ENCODE measurements at regions not wholly inside any gene's neighbourhood (a gene's known extent, or its start where the extent isn't known, plus 50 kb on each side); places are given as distances from the start of the nearest gene placed in this dataset.
A peak's percentile ranks its signal among the peaks of the same experiment; 100 is the strongest.
"Not testable (repeated sequence)": the region's sequence is repeated elsewhere in the genome, so short reads cannot be mapped to it uniquely, and the experiment has no call there.

- no peak for DNase-seq (ENCODE audit: extremely low spot score, unreplicated experiment)
- Mint-ChIP-seq H3K4me1 (ENCODE audit: unreplicated experiment) (peaks cover 35% of the 10 kb centered on the region), H3K4me3 (no peak overlapping the region), H3K36me3 (no peaks in the 10 kb centered on the region), H3K9me3 (peaks cover 9% of the 10 kb centered on the region), H3K27ac (peak overlapping the region; percentile 87), H3K27me3 (no peaks in the 10 kb centered on the region)
- TF ChIP-seq CTCF (conservative IDR thresholded peaks at IDR 0.05), result no peak
Measured at GRCh38 chr5:143594902-143595818, 191.7 kb upstream of the NR3C1 start.

GRCh38 chr5:143593723-143594122, 190.2 kb upstream of the NR3C1 start:
- peak overlapping the region; percentile 4 for H3K27ac Mint-ChIP-seq
- no peaks in the 10 kb centered on the region for H3K36me3 Mint-ChIP-seq
- no peak overlapping the region for H3K4me3 Mint-ChIP-seq
- no peaks in the 10 kb centered on the region for H3K27me3 Mint-ChIP-seq
- TF ChIP-seq CTCF (conservative IDR thresholded peaks at IDR 0.05), result no peak
- no peak for DNase-seq (ENCODE audit: extremely low spot score, unreplicated experiment)
- H3K4me1 Mint-ChIP-seq (ENCODE audit: unreplicated experiment), result peaks cover 35% of the 10 kb centered on the region
- H3K9me3 Mint-ChIP-seq, result peaks cover 9% of the 10 kb centered on the region

DNA sequence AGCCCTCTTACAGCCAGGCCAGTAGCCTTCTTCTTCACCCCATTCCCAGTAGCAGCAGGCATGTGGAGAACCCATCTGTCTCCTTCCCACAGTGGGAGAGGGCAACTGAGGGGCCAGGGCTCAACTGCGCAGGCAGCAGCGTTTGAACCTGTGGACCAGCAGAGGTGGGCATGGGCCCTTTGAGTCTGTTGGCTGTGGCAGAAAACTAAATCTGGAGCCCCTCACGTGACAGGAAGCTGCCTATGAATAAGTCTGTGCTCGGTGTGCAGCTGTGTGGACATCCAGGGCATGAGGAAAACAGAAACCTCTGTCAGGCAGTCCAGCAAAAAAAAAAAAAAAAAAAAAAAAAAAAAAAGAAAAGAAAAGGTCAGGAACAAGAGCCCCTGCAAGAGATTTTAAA, 189.2 kb upstream of the NR3C1 start:
- Mint-ChIP-seq H3K9me3 (peaks cover 3% of the 10 kb centered on the region), H3K27me3 (no peaks in the 10 kb centered on the region), H3K36me3 (no peaks in the 10 kb centered on the region), H3K4me1 (ENCODE audit: unreplicated experiment) (peaks cover 35% of the 10 kb centered on the region), H3K27ac (no peak overlapping the region), H3K4me3 (no peak overlapping the region)
- TF ChIP-seq CTCF (conservative IDR thresholded peaks at IDR 0.05), result no peak
- DNase-seq (ENCODE audit: extremely low spot score, unreplicated experiment), result no peak

- TF ChIP-seq CTCF (conservative IDR thresholded peaks at IDR 0.05), result no peak
- Mint-ChIP-seq H3K4me3 (peak overlapping the region; percentile 1), H3K27ac (no peak overlapping the region), H3K36me3 (no peaks in the 10 kb centered on the region), H3K4me1 (ENCODE audit: unreplicated experiment) (peaks cover 24% of the 10 kb centered on the region), H3K9me3 (no peaks in the 10 kb centered on the region), H3K27me3 (no peaks in the 10 kb centered on the region)
- no peak for DNase-seq (ENCODE audit: extremely low spot score, unreplicated experiment)
Measured at GRCh38 chr5:143588933-143589662, 185.6 kb upstream of the NR3C1 start.

DNA sequence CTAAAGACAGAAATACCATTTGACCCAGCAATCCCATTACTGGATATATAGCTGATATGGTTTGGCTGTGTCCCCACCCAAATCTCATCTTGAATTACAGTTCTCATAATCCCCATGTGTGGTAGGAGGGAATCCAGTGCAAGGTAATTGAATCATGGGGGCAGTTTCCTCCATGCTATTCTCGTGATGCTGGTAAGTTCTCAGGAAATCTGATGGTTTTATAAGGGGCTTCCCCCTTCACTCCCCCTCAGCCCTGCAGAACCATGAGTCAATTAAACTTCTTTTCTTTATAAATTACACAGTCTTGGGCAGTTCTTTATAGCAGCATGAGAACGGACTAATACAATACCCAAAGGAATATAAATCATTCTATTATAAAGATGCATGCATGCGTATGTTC, 184.6 kb upstream of the NR3C1 start:
- H3K4me1 Mint-ChIP-seq (ENCODE audit: unreplicated experiment), result peaks cover 16% of the 10 kb centered on the region
- H3K4me3 Mint-ChIP-seq; H3K27me3 Mint-ChIP-seq; H3K27ac Mint-ChIP-seq; DNase-seq (ENCODE audit: extremely low spot score, unreplicated experiment); H3K36me3 Mint-ChIP-seq; H3K9me3 Mint-ChIP-seq: not testable (repeated sequence)

DNA sequence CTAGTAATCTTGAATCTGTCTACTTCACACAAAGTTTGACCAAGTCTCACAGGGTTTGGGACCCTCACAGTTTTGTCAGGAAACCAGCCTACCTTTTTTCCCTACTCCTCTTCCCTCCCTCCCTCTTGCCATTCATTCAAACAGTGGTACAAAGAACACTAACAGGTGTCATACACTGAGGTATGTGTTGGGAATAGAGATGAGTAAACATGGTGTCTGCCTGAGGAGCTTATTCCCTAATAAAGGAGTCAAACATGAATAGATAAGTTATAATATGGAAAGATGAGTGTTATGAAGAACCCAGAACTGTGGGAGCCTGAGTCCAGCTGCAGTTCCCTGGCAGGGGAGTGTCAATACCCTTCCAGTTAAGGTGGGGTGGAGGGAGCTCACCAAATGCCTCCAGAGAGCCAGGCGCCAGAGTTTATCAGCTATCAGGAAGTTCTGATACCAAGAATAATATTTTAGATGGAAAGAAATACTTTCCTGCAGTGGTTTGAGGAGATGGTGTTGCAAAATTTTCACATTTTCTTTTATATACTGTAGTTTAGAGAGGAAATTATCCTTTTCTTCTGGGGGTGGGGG, 183.4 kb upstream of the NR3C1 start:
- Mint-ChIP-seq H3K9me3 (peaks cover 4% of the 10 kb centered on the region), H3K4me3 (no peak overlapping the region), H3K27me3 (no peaks in the 10 kb centered on the region), H3K4me1 (ENCODE audit: unreplicated experiment) (peaks cover 17% of the 10 kb centered on the region), H3K27ac (no peak overlapping the region), H3K36me3 (no peaks in the 10 kb centered on the region)
- DNase-seq (ENCODE audit: extremely low spot score, unreplicated experiment), result no peak
- TF ChIP-seq CTCF (conservative IDR thresholded peaks at IDR 0.05), result no peak

All from type B pancreatic cell (in vitro differentiated cells).